ENCODE measurements at regions not wholly inside any gene's neighbourhood (a gene's known extent, or its start where the extent isn't known, plus 50 kb on each side); places are given as distances from the start of the nearest gene placed in this dataset.

GRCh38 chr1:13952985-13953384 is 253.0 kb downstream of the PRDM2 start:
- TF ChIP-seq MAX (IDR thresholded peaks at IDR 0.05) (no peak), CEBPB (IDR thresholded peaks at IDR 0.05) (no peak), YY1 (IDR thresholded peaks at IDR 0.05; ENCODE audit: low read depth) (no peak)
- TF ChIP-seq, protein P1, sequence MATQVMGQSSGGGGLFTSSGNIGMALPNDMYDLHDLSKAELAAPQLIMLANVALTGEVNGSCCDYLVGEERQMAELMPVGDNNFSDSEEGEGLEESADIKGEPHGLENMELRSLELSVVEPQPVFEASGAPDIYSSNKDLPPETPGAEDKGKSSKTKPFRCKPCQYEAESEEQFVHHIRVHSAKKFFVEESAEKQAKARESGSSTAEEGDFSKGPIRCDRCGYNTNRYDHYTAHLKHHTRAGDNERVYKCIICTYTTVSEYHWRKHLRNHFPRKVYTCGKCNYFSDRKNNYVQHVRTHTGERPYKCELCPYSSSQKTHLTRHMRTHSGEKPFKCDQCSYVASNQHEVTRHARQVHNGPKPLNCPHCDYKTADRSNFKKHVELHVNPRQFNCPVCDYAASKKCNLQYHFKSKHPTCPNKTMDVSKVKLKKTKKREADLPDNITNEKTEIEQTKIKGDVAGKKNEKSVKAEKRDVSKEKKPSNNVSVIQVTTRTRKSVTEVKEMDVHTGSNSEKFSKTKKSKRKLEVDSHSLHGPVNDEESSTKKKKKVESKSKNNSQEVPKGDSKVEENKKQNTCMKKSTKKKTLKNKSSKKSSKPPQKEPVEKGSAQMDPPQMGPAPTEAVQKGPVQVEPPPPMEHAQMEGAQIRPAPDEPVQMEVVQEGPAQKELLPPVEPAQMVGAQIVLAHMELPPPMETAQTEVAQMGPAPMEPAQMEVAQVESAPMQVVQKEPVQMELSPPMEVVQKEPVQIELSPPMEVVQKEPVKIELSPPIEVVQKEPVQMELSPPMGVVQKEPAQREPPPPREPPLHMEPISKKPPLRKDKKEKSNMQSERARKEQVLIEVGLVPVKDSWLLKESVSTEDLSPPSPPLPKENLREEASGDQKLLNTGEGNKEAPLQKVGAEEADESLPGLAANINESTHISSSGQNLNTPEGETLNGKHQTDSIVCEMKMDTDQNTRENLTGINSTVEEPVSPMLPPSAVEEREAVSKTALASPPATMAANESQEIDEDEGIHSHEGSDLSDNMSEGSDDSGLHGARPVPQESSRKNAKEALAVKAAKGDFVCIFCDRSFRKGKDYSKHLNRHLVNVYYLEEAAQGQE (IDR thresholded peaks at IDR 0.05; ENCODE audit: low read depth), result no peak

DNA sequence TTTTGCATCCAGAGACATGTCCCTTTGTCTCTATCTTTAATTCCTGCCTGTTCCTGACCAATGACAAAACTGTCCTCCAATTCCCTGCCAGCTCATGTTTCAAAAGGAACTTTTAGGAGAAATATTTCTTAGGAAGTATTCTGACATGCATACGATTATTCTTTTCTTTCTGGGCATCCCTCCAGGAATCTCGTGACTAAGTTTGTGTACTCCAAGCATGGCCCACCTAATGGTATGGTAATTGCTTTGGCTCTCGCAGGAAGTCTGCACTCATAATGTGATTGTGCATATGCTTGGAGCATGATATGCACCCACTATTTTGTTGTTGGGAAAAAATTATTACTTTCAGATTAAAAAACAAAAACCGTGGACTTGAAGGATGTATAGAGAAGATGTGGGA is 256.4 kb downstream of the PRDM2 start:
- no peak for TF ChIP-seq TCF12 (IDR thresholded peaks at IDR 0.05; ENCODE audit: low read depth)
- TF ChIP-seq CREB1 (IDR thresholded peaks at IDR 0.05; ENCODE audit: low read depth), result no peak

GRCh38 chr1:13960375-13960987 is 260.5 kb downstream of the PRDM2 start:
- no peak for TF ChIP-seq TAF1 (IDR thresholded peaks at IDR 0.05; ENCODE audit: low read depth)
- TF ChIP-seq TCF12 (IDR thresholded peaks at IDR 0.05; ENCODE audit: low read depth), result no peak
- peak; percentile 92 for TF ChIP-seq RAD21 (IDR thresholded peaks at IDR 0.05; ENCODE audit: low read depth)
- TF ChIP-seq CEBPB (IDR thresholded peaks at IDR 0.05), result no peak
- TF ChIP-seq EGR1 (IDR thresholded peaks at IDR 0.05), result no peak
- TF ChIP-seq, protein P1 (IDR thresholded peaks at IDR 0.05; ENCODE audit: low read depth), result no peak
- no peak for TF ChIP-seq ZBTB7A (IDR thresholded peaks at IDR 0.05; ENCODE audit: low read depth)
- TF ChIP-seq MAX (IDR thresholded peaks at IDR 0.05), result no peak
- TF ChIP-seq CREB1 (IDR thresholded peaks at IDR 0.05; ENCODE audit: low read depth), result no peak
- TF ChIP-seq, protein P2, sequence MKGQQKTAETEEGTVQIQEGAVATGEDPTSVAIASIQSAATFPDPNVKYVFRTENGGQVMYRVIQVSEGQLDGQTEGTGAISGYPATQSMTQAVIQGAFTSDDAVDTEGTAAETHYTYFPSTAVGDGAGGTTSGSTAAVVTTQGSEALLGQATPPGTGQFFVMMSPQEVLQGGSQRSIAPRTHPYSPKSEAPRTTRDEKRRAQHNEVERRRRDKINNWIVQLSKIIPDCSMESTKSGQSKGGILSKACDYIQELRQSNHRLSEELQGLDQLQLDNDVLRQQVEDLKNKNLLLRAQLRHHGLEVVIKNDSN (IDR thresholded peaks at IDR 0.05), result no peak
- TF ChIP-seq YY1 (IDR thresholded peaks at IDR 0.05; ENCODE audit: low read depth), result peak; percentile 60; the same call in 1 of the 2 replicates
- TF ChIP-seq FOXM1 (IDR thresholded peaks at IDR 0.05; ENCODE audit: borderline replicate concordance, low read depth), result no peak
- no peak for TF ChIP-seq EP300 (IDR thresholded peaks at IDR 0.05; ENCODE audit: borderline replicate concordance)
- TF ChIP-seq TEAD4 (IDR thresholded peaks at IDR 0.05), result no peak
- TF ChIP-seq NFIC (IDR thresholded peaks at IDR 0.05), result no peak

GRCh38 chr1:13964768-13965167 is 264.8 kb downstream of the PRDM2 start:
- no peak for TF ChIP-seq MAX (IDR thresholded peaks at IDR 0.05)
- no peak for TF ChIP-seq CEBPB (IDR thresholded peaks at IDR 0.05)
- TF ChIP-seq TEAD4 (IDR thresholded peaks at IDR 0.05), result no peak
- TF ChIP-seq TAF1 (IDR thresholded peaks at IDR 0.05; ENCODE audit: low read depth), result no peak
- TF ChIP-seq, protein P2 (IDR thresholded peaks at IDR 0.05), result no peak
- TF ChIP-seq ZBTB7A (IDR thresholded peaks at IDR 0.05; ENCODE audit: low read depth), result no peak
- no peak for TF ChIP-seq EGR1 (IDR thresholded peaks at IDR 0.05)
- no peak for TF ChIP-seq NFIC (IDR thresholded peaks at IDR 0.05)
- no peak for TF ChIP-seq TCF12 (IDR thresholded peaks at IDR 0.05; ENCODE audit: low read depth)

- TF ChIP-seq, protein P2 (IDR thresholded peaks at IDR 0.05), result no peak
- TF ChIP-seq RAD21 (IDR thresholded peaks at IDR 0.05; ENCODE audit: low read depth) (peak; percentile 58), EP300 (IDR thresholded peaks at IDR 0.05; ENCODE audit: borderline replicate concordance) (no peak)
Measured at GRCh38 chr1:13965770-13966398, 265.9 kb downstream of the PRDM2 start.

- TF ChIP-seq YY1 (IDR thresholded peaks at IDR 0.05; ENCODE audit: low read depth), result no peak
- no peak for TF ChIP-seq EP300 (IDR thresholded peaks at IDR 0.05; ENCODE audit: borderline replicate concordance)
- no peak for TF ChIP-seq EGR1 (IDR thresholded peaks at IDR 0.05)
- no peak for TF ChIP-seq CREB1 (IDR thresholded peaks at IDR 0.05; ENCODE audit: low read depth)
- no peak for TF ChIP-seq ZBTB7A (IDR thresholded peaks at IDR 0.05; ENCODE audit: low read depth)
- no peak for TF ChIP-seq TAF1 (IDR thresholded peaks at IDR 0.05; ENCODE audit: low read depth)
- TF ChIP-seq TEAD4 (IDR thresholded peaks at IDR 0.05), result no peak
Measured at GRCh38 chr1:13967707-13968106, 267.7 kb downstream of the PRDM2 start.
